ENCODE measurements at regions not wholly inside any gene's neighbourhood (a gene's known extent, or its start where the extent isn't known, plus 50 kb on each side); places are given as distances from the start of the nearest gene placed in this dataset.

GRCh38 chr22:47757741-47758140 is 995.3 kb downstream of the TBC1D22A start:
- no peak overlapping the region for H3K27ac ChIP-seq (ENCODE audit: low read depth, low read length)
- peaks cover 4% of the 10 kb centered on the region for H3K27me3 ChIP-seq (ENCODE audit: control insufficient read depth, insufficient read depth, low read length)
- H3K36me3 ChIP-seq (ENCODE audit: control insufficient read depth, insufficient read depth, low read length): no peaks in the 10 kb centered on the region
- no peak overlapping the region for H3K4me3 ChIP-seq (ENCODE audit: low read length)
- no peak overlapping the region for H3K9ac ChIP-seq (ENCODE audit: low read length)
- H3K4me1 ChIP-seq (ENCODE audit: control insufficient read depth, insufficient read depth, low read length): no peaks in the 10 kb centered on the region

GRCh38 chr22:47750086-47750485 is 987.6 kb downstream of the TBC1D22A start:
- Histone ChIP-seq H3K36me3 (ENCODE audit: control insufficient read depth, insufficient read depth, low read length) (no peaks in the 10 kb centered on the region), H3K9ac (ENCODE audit: low read length) (no peak overlapping the region), H3K27me3 (ENCODE audit: control insufficient read depth, insufficient read depth, low read length) (no peaks in the 10 kb centered on the region), H3K27ac (ENCODE audit: low read depth, low read length) (no peak overlapping the region), H3K4me1 (ENCODE audit: control insufficient read depth, insufficient read depth, low read length) (no peaks in the 10 kb centered on the region), H3K4me3 (ENCODE audit: low read length) (no peak overlapping the region)

- Histone ChIP-seq H3K27ac (ENCODE audit: low read depth, low read length) (no peak overlapping the region), H3K36me3 (ENCODE audit: control insufficient read depth, insufficient read depth, low read length) (no peaks in the 10 kb centered on the region), H3K4me1 (ENCODE audit: control insufficient read depth, insufficient read depth, low read length) (no peaks in the 10 kb centered on the region), H3K27me3 (ENCODE audit: control insufficient read depth, insufficient read depth, low read length) (no peaks in the 10 kb centered on the region), H3K9ac (ENCODE audit: low read length) (no peak overlapping the region), H3K4me3 (ENCODE audit: low read length) (no peak overlapping the region)
Measured at GRCh38 chr22:47748957-47749356, 986.5 kb downstream of the TBC1D22A start.

- no peak overlapping the region for H3K27ac ChIP-seq (ENCODE audit: low read depth, low read length)
- no peaks in the 10 kb centered on the region for H3K4me1 ChIP-seq (ENCODE audit: control insufficient read depth, insufficient read depth, low read length)
- no peak overlapping the region for H3K4me3 ChIP-seq (ENCODE audit: low read length)
Measured at GRCh38 chr22:47748271-47748670, 985.8 kb downstream of the TBC1D22A start.

GRCh38 chr22:47740109-47740805 is 977.8 kb downstream of the TBC1D22A start:
- Histone ChIP-seq H3K9ac (ENCODE audit: low read length) (no peak overlapping the region), H3K27ac (ENCODE audit: low read depth, low read length) (no peak overlapping the region), H3K27me3 (ENCODE audit: control insufficient read depth, insufficient read depth, low read length) (no peaks in the 10 kb centered on the region), H3K4me1 (ENCODE audit: control insufficient read depth, insufficient read depth, low read length) (no peaks in the 10 kb centered on the region), H3K4me3 (ENCODE audit: low read length) (no peak overlapping the region), H3K36me3 (ENCODE audit: control insufficient read depth, insufficient read depth, low read length) (no peaks in the 10 kb centered on the region)

More at GRCh38 chr22:47748271-47748670, 985.8 kb downstream of the TBC1D22A start:
- Histone ChIP-seq H3K36me3 (ENCODE audit: control insufficient read depth, insufficient read depth, low read length) (no peaks in the 10 kb centered on the region), H3K27me3 (ENCODE audit: control insufficient read depth, insufficient read depth, low read length) (no peaks in the 10 kb centered on the region), H3K9ac (ENCODE audit: low read length) (no peak overlapping the region)

GRCh38 chr22:47739291-47740015 is 977.0 kb downstream of the TBC1D22A start:
- Histone ChIP-seq H3K9ac (ENCODE audit: low read length) (no peak overlapping the region), H3K36me3 (ENCODE audit: control insufficient read depth, insufficient read depth, low read length) (no peaks in the 10 kb centered on the region), H3K27me3 (ENCODE audit: control insufficient read depth, insufficient read depth, low read length) (no peaks in the 10 kb centered on the region), H3K27ac (ENCODE audit: low read depth, low read length) (no peak overlapping the region), H3K4me1 (ENCODE audit: control insufficient read depth, insufficient read depth, low read length) (no peaks in the 10 kb centered on the region), H3K4me3 (ENCODE audit: low read length) (no peak overlapping the region)

GRCh38 chr22:47738472-47739013 is 976.1 kb downstream of the TBC1D22A start:
- no peaks in the 10 kb centered on the region for H3K4me1 ChIP-seq (ENCODE audit: control insufficient read depth, insufficient read depth, low read length)
- H3K27me3 ChIP-seq (ENCODE audit: control insufficient read depth, insufficient read depth, low read length): no peaks in the 10 kb centered on the region
- no peaks in the 10 kb centered on the region for H3K36me3 ChIP-seq (ENCODE audit: control insufficient read depth, insufficient read depth, low read length)
- H3K27ac ChIP-seq (ENCODE audit: low read depth, low read length): no peak overlapping the region
- H3K9ac ChIP-seq (ENCODE audit: low read length): no peak overlapping the region
- H3K4me3 ChIP-seq (ENCODE audit: low read length): no peak overlapping the region

- Histone ChIP-seq H3K9ac (ENCODE audit: low read length) (no peak overlapping the region), H3K36me3 (ENCODE audit: control insufficient read depth, insufficient read depth, low read length) (no peaks in the 10 kb centered on the region), H3K27ac (ENCODE audit: low read depth, low read length) (no peak overlapping the region), H3K4me3 (ENCODE audit: low read length) (no peak overlapping the region), H3K4me1 (ENCODE audit: control insufficient read depth, insufficient read depth, low read length) (no peaks in the 10 kb centered on the region), H3K27me3 (ENCODE audit: control insufficient read depth, insufficient read depth, low read length) (no peaks in the 10 kb centered on the region)
Measured at GRCh38 chr22:47736186-47737034, 974.0 kb downstream of the TBC1D22A start.

GRCh38 chr22:47734511-47734910 is 972.1 kb downstream of the TBC1D22A start:
- Histone ChIP-seq H3K4me1 (ENCODE audit: control insufficient read depth, insufficient read depth, low read length) (no peaks in the 10 kb centered on the region), H3K27ac (ENCODE audit: low read depth, low read length) (no peak overlapping the region), H3K9ac (ENCODE audit: low read length) (no peak overlapping the region), H3K36me3 (ENCODE audit: control insufficient read depth, insufficient read depth, low read length) (no peaks in the 10 kb centered on the region), H3K4me3 (ENCODE audit: low read length) (no peak overlapping the region), H3K27me3 (ENCODE audit: control insufficient read depth, insufficient read depth, low read length) (no peaks in the 10 kb centered on the region)

- H3K4me3 ChIP-seq (ENCODE audit: low read length): no peak overlapping the region
- H3K36me3 ChIP-seq (ENCODE audit: control insufficient read depth, insufficient read depth, low read length): no peaks in the 10 kb centered on the region
- no peak overlapping the region for H3K27ac ChIP-seq (ENCODE audit: low read depth, low read length)
- H3K27me3 ChIP-seq (ENCODE audit: control insufficient read depth, insufficient read depth, low read length): no peaks in the 10 kb centered on the region
- H3K9ac ChIP-seq (ENCODE audit: low read length): no peak overlapping the region
- H3K4me1 ChIP-seq (ENCODE audit: control insufficient read depth, insufficient read depth, low read length): no peaks in the 10 kb centered on the region
Measured at GRCh38 chr22:47727641-47728040, 965.2 kb downstream of the TBC1D22A start.

- Histone ChIP-seq H3K27ac (ENCODE audit: low read depth, low read length) (no peak overlapping the region), H3K4me1 (ENCODE audit: control insufficient read depth, insufficient read depth, low read length) (no peaks in the 10 kb centered on the region), H3K9ac (ENCODE audit: low read length) (no peak overlapping the region), H3K4me3 (ENCODE audit: low read length) (no peak overlapping the region), H3K36me3 (ENCODE audit: control insufficient read depth, insufficient read depth, low read length) (no peaks in the 10 kb centered on the region), H3K27me3 (ENCODE audit: control insufficient read depth, insufficient read depth, low read length) (no peaks in the 10 kb centered on the region)
Measured at GRCh38 chr22:47724751-47725150, 962.3 kb downstream of the TBC1D22A start.

- Histone ChIP-seq H3K4me1 (ENCODE audit: control insufficient read depth, insufficient read depth, low read length) (no peaks in the 10 kb centered on the region), H3K27me3 (ENCODE audit: control insufficient read depth, insufficient read depth, low read length) (peaks cover 2% of the 10 kb centered on the region), H3K9ac (ENCODE audit: low read length) (no peak overlapping the region), H3K4me3 (ENCODE audit: low read length) (no peak overlapping the region), H3K27ac (ENCODE audit: low read depth, low read length) (no peak overlapping the region), H3K36me3 (ENCODE audit: control insufficient read depth, insufficient read depth, low read length) (no peaks in the 10 kb centered on the region)
Measured at GRCh38 chr22:47724030-47724429, 961.6 kb downstream of the TBC1D22A start.
